Islet precursor cell (in vitro differentiated cells): ENCODE measurements at regions not wholly inside any gene's neighbourhood (a gene's known extent, or its start where the extent isn't known, plus 50 kb on each side); places are given as distances from the start of the nearest gene placed in this dataset.

Source experiments
- DNase-seq: peaks from one replicate; pipeline ENCODE4 v3.0.0-alpha.2; 2018

- peak; percentile 49 for DNase-seq
These were observed 143.4 kb upstream of the RPS6KA2 start for GRCh38 chr6:166770216-166771116.

DNA sequence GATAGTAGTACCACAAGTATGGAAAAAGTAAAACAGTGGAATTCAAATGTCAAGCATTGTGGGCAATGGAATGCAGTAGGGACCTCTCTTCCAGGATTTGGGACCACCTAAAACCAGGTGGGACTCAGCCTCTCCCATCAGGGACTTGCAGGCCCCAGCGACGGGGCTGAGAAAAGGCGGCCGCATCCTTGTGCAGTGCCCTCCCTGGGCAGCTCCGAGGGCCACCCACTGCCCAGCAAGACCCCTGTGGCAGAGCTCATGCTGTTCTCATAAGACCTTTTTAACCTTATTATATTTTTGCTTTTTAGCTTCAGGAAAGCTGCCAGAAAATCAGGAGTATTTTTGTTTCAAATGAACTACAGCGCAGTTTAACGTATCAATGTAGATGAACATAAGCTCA, 142.6 kb upstream of the RPS6KA2 start:
- DNase-seq: no peak

DNA sequence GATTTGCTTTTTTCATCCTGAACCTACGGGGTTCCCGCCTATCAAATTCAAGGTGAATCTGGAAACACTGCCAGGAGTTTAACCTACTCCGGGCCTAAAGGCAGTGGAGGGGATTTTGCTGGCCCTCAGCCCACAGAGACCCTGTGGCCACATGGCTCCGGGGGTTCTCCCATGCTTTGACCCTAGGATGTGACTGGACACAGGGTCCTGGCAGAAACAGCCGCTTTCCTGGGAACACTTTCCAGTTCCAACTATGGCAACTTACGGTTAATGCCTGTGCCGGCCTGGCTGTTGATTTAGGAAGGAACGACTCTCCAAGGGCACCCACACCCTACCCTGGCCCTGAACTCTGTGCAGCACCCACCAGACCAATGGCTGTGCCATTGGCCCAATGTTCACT, 141.7 kb upstream of the RPS6KA2 start:
- DNase-seq: no peak

- no peak for DNase-seq
These were observed 140.2 kb upstream of the RPS6KA2 start for GRCh38 chr6:166767230-166767629.

- no peak for DNase-seq
These were observed 139.7 kb upstream of the RPS6KA2 start for GRCh38 chr6:166766769-166767168.

DNA sequence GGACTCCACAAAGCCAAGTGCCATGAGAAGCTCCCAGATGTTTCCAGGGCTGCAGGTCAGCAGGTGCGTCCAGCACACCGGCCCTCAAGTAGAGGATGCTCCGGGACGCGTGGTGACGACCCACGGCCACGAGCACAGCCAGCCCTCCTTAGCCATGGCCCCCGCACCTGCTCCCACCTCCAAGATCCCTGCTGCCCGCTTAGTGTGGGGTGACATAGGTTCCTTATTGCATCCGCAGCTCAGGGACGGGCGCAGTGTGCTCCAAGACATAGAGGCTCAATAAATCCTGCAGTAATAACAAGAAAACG, 138.1 kb upstream of the RPS6KA2 start:
- DNase-seq: no peak

DNA sequence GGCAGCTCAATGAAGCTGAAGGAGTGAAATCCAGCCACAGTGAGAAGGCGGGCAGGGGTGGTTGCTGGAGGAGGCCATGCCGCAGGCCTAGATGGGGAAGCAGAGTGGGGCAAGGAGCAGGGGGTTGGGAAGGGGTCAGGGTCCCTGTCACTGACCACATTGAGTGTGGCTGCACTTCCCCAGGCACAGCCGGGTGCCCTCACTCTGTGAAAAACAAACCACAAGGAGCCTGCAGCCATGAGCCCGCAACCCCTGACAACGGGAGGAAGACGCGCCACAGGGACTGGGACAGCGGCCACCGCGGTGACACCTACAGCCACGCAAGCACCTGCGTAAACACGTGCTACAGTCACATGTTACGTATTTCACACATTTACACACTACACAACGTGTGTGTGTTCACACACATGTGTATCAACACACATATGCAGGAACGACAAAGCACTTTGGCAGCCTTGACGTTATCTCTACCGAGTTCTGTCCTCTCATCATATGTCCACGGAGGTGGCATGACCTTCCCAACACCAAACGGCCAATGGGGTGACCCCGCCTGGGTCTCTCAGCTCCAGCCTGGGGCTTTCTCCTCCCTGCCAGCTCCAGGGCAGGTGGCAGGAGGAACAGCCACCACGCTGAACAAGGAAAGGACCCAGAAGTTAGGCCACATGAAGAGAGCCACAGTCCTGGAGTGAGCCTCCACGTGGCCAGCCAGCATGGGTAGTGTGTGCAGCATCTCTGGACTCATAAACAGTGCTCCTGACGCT, 137.6 kb upstream of the RPS6KA2 start:
- DNase-seq: no peak

DNA sequence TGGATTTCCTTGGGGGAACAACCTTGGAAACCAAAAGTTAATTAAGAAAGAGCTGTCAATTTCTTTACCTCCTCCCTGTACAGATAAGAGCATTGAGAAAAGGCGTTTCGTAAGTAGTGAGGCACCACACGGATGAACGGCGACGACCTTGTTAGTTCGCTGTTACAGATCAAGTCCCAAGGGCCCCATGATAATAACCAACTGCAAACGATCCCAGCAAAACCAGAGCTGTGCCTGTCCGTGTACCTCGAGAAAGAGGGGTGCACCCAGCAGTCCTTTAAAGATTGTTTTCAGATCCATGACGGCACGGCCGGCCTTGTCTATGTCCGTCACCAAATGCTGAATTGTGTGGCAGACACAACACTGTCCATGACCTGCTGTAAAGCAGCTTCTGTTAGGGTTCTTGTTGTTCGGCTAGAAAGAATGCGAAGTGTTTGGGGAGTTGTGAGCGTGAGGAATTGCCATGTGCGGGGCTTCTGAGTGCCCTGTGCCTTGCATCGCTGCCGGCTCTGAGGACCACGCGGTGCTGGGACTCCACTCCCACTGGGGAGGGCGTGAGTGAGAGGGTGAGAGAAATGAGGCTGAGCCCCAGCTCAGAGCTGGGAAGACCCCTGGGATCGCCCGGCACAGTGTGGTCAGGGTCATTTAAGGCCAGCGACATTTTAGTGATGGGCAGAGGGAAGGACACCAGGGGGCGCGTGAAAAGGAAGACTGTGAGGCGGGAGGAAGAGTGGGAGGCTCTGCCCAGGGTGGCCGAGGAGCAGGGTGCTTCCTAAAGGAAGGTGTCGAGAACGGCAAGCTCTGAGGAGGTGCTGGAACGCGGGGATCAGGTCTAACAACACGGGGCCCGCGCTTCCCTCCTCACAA, 136.8 kb upstream of the RPS6KA2 start:
- DNase-seq: no peak

GRCh38 chr6:166761801-166762200, 134.8 kb upstream of the RPS6KA2 start:
- DNase-seq: no peak

- peak; percentile 72 for DNase-seq
These were observed 133.2 kb upstream of the RPS6KA2 start for GRCh38 chr6:166760288-166760687.

- no peak for DNase-seq
These were observed 131.2 kb upstream of the RPS6KA2 start for GRCh38 chr6:166758136-166758704.

GRCh38 chr6:166757232-166758135, 130.4 kb upstream of the RPS6KA2 start:
- DNase-seq: peak; percentile 70

GRCh38 chr6:166754218-166755030, 127.4 kb upstream of the RPS6KA2 start:
- no peak for DNase-seq

- DNase-seq: no peak
These were observed 126.1 kb upstream of the RPS6KA2 start for GRCh38 chr6:166752928-166753721.

DNA sequence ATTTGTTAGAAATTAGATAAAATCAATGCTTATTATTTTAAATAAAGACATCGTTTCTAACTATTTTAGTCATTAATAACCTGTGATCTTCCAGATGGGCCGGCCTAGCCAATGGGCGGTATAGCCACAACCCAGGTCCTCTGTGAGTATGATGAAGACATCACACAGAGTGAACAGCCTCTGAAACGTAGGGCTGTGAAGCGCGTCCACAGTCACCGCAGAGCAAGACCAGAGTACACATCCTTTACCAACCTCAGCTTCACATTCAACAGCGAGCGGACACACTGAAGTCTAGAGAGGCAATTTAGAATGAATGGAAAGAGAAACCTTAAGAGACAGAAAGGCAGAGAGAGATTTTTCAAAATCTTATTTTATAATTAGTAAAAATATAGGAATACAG, 125.0 kb upstream of the RPS6KA2 start:
- no peak for DNase-seq

DNA sequence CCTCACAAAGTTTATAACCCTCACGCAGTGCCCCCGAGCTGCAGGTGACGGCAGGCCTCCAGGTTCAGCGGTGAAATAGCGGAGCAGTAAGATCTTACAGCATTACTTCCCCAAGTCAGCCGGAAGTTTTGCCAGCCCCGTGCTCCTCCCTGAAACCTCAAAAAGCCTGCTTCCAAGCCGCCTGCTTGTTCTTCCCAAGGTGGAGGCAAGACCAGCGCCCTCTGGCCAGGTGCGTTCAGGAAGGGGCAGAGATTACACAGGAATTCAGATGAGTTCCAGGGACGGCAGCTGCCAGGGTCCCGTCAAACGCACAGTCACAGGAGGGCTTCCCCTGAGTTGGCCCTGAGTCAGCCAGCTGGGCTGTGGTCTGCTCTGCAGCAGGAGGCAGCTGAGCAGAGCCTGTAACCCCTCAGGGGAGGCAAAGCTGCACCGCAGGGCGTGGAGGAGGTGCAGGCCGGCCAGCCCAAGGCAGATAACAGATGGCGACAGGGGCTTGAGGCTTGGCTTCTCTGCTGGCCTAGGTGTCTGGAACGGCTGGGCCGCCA, 124.1 kb upstream of the RPS6KA2 start:
- DNase-seq: peak; percentile 98

- DNase-seq: no peak
These were observed 123.2 kb upstream of the RPS6KA2 start for GRCh38 chr6:166750108-166750793.

GRCh38 chr6:166749666-166750065, 122.6 kb upstream of the RPS6KA2 start:
- no peak for DNase-seq
